HG02973 (cell line): ENCODE measurements at regions not wholly inside any gene's neighbourhood (a gene's known extent, or its start where the extent isn't known, plus 50 kb on each side); places are given as distances from the start of the nearest gene placed in this dataset.
"Not testable (repeated sequence)": the region's sequence is repeated elsewhere in the genome, so short reads cannot be mapped to it uniquely, and the experiment has no call there.

Experiments used
- ATAC-seq: cut with Tn5 transposase; IDR thresholded peaks from one replicate; pipeline ENCODE4 v1.9.1; 2021; ENCODE audit warnings: moderate library complexity; ENCODE audit not compliant: unreplicated experiment

- ATAC-seq: not testable (repeated sequence)
Observed at GRCh38 chr14:87734577-87735360, 258.2 kb downstream of the GALC start.

DNA sequence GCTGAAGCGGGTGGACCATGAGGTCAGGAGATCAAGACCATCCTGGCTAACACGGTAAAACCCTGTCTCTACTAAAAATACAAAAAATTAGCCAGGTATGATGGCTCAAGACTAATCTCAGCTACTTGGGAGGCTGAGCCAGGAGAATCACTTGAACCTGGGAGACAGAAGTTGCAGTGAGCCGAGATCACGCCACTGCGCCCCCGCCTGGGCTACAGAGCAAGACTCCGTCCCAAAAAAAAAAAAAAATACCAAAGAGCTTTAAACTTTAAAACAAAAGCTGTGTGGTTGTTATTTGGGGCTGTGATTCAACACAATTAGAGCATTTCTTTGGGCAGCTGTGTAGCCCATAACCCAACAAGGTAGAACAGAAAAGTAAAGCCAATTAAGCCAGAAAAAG, 259.9 kb downstream of the GALC start:
- ATAC-seq: not testable (repeated sequence)

GRCh38 chr14:87732562-87732961, 260.4 kb downstream of the GALC start:
- no peak for ATAC-seq

- no peak for ATAC-seq
Observed at GRCh38 chr14:87725318-87725717, 267.7 kb downstream of the GALC start.

- ATAC-seq: no peak
Observed at GRCh38 chr14:87712396-87713090, 280.4 kb downstream of the GALC start.

DNA sequence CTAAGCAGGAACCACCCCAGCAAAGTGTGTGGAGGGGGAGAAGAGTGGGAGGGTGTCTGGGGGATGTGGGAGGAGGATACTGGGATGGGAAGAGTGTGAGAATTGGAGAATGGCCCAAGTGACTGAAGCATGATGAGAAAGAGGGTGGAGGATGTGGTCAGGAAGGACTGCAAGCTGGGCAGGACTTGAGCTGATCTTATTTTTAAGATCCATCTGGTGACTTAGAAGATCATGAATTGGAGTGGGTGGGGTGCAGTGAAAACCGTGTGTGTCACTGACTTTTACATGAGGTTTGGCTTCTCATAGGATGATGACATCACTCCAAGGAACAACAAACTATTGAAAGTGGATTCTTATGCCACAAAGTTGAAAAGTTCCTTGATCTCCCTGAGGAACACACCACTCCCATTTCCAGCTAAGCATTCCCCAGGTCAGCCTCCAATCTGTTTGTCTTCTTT, 287.5 kb downstream of the GALC start:
- no peak for ATAC-seq

- ATAC-seq: no peak
Observed at GRCh38 chr14:87698481-87698880, 294.5 kb downstream of the GALC start.

GRCh38 chr14:87696485-87696884, 296.5 kb downstream of the GALC start:
- ATAC-seq: no peak

DNA sequence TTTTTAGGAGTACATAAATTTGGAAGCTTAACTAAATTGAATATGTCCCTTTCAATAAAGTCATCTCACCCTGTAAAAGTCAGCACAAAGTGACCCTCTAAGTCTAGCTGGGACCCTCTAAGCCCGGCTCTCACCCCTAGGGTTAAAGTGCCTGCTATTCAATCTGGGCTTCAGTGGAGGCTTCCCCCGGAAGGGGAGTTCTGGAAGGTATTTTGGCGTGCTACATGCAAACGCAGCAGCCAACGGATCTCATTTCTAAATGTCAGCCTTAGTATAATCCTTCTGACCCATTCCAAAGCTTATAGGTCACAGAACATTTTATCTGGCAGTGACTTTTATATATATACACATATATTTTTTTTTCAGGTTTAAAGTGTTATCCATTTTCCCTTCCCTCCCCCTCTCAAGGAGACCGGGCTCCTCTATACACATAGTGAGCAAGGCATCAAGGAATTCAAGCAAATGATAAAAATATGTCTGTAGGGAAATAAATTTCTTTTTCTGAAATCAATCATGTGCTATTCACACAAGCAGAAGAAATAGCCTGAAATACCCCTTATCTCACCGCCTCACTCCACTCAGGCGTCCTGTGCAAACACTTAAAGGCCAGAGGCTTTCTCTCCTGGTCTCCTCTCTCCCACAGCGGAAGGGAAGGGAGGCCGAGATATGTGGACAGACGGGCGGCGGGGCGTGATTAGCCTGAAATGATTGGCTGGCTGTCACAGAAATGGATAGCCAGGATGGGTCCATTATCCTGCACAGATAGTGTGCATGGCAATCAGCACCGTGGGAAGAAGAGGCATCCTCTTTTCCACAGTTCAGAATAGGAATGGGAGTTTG, 301.7 kb downstream of the GALC start:
- ATAC-seq: no peak

DNA sequence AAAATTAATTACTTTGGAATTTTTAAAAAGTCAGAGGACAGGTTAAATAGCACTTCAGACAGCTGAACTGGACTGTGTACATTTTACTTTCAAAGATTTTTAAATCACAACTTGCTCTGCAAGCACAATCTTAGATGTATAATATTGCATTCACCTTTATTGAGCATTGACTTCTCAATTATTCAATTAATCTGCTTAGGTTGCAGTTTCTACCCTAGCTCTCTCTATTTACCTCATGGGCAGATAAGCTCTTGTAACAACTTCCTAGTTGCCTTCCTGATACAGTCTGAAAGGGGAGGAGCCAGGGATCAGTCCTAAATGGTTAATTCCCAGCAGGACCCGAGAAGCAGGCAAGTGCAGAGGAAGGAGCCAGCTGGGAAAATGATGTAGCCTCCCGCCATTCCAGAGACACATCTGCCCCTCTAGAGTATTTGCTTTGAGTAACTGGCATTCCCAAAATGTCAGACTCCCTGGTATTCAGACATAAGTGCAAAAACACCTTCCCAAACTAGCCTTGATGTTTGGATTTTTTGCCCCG, 302.8 kb downstream of the GALC start:
- no peak for ATAC-seq

- no peak for ATAC-seq
Observed at GRCh38 chr14:87688524-87688923, 304.5 kb downstream of the GALC start.

GRCh38 chr14:87687420-87687819, 305.6 kb downstream of the GALC start:
- ATAC-seq: no peak

DNA sequence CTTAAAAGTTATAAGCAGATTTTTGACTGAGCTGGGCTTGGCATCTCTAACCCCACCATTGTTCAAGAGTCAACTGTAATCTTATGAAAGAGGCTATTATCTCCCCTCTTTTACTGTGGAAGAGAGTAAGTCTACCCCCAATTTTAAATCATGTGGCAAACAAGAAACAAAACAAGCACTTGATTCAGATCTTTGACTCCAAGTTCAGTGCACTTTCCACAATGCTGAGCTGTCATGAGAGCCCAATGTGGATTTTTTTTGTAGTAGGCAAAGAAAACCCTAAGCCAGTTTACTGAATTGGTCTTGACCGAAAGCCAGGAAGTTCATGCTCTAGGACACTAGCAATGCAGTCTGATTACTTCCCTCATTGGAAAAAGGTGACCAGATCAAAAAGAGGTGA, 306.2 kb downstream of the GALC start:
- no peak for ATAC-seq

GRCh38 chr14:87679866-87680265, 313.1 kb downstream of the GALC start:
- no peak for ATAC-seq

DNA sequence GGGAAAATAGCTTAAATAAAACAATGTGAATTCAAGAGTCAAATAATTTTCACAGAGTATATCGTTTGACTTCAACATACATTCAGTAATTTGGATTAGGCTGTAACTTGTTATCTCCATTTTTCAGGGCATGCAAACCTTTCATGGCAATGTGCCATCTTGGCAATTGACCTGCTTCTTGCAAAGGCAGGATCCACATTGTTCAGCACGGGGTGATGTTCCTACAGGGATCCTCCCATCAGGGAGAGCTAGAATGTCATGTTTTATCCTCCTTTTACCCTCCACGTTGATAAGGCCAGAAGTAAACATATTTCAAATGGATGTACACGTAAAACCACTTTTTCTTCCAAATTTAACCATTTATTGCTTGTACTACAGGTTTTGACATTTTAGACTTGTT, 314.4 kb downstream of the GALC start:
- ATAC-seq: no peak

GRCh38 chr14:87676814-87677437, 316.1 kb downstream of the GALC start:
- no peak for ATAC-seq

GRCh38 chr14:87667659-87668058, 325.3 kb downstream of the GALC start:
- ATAC-seq: no peak

DNA sequence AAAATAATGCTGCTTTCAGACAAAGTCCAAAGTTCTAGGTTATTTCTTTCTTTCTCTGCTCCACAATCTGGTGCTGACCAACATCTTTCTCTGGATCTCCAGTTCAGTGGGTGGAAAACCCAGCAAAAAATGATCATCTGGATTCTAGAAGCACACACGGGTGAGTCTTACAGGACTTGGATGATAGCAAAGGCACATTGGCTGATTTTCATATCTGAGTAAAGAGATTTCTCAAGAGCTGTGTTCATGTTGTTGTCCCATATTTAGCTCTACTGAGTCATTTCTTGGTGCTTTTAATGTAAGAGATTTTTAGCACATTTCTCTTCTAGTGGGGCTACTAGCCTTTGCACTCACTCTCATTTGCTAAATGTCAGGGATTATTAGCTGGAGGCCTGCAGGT, 336.7 kb downstream of the GALC start:
- no peak for ATAC-seq

DNA sequence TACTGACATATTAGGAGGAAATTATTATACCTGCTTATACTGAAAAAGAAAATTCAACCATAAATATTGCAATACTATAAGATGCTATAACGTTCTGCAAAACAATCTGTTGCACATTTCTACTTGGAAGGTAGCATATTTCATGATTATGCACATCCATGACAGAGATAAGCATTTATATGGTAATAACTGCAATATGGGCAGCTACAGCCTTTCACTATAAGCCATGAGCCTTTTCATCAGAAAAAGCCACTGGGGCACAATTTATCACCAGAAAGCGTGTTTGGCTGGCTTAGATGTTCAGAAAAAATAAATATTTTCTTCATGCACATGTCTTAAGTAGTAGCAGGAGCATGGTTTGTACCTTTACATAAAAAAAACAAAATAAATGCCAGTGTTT, 340.7 kb downstream of the GALC start:
- no peak for ATAC-seq

GRCh38 chr14:87644689-87645088, 348.3 kb downstream of the GALC start:
- ATAC-seq: no peak

DNA sequence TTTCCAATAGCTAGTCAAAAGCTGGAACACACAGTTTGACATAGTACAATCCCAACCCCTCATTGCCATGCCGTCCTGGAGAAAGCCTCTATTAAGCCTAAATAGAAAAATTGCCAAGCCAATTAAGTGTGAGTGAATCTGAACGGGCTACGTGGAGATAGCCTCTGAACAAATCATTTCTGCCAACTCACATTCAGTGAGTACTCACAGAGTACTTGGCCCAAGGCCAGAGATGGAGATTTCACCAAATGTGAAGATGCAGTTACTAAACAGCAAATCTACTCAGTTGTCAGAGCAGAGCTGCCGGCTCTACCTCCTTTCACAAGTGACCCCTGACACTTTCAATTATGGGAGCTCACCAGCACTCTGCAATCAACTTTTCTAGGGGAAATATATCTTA, 350.0 kb downstream of the GALC start:
- no peak for ATAC-seq
